ENCODE measurements at regions not wholly inside any gene's neighbourhood (a gene's known extent, or its start where the extent isn't known, plus 50 kb on each side); places are given as distances from the start of the nearest gene placed in this dataset.
A peak's percentile ranks its signal among the peaks of the same experiment; 100 is the strongest.

GRCh38 chr15:38084289-38084688 lies 149.8 kb downstream of the TMCO5A start:
- ChIA-PET CTCF (interaction anchor here (0.6 to 1.1 kb wide), 3 partner anchors 9 to 302 kb away, joined by 3 to 5 read pairs (median 3); no protein-coding TSS in a partner anchor), POLR2A (interaction anchor here (0.7 to 1.5 kb wide), 2 partner anchors 12 to 15 kb away, joined by 3 to 4 read pairs; no protein-coding TSS in a partner anchor)
- peak; percentile 47 to 75 (median 67) for DNase-seq
- no peaks in the 10 kb centered on the region for H3K36me3 ChIP-seq (ENCODE audit: control insufficient read depth in 4 of 4, insufficient read depth in 4 of 4, low read length in 3 of 4)
- H3K27ac ChIP-seq (ENCODE audit: insufficient read depth in 1 of 2, low read depth in 1 of 2, low read length in 2 of 2, poor library complexity in 1 of 2, severe bottlenecking in 2 of 2): no peak overlapping the region
- H3K27me3 ChIP-seq (replicated peaks in 2 of 5; ENCODE audit: control insufficient read depth in 4 of 5, insufficient read depth in 5 of 5, low read length in 4 of 5): no peaks in the 10 kb centered on the region
- H3K4me3 ChIP-seq (ENCODE audit: control insufficient read depth in 1 of 7, extremely low read depth in 1 of 7, insufficient read depth in 4 of 7, low read depth in 2 of 7, low read length in 6 of 7): peak overlapping the region in 1 of 7 experiments; percentile 25
- H3K9me3 ChIP-seq (ENCODE audit: control extremely low read depth in 1 of 5, control insufficient read depth in 4 of 5, insufficient read depth in 2 of 5, low read depth in 1 of 5, low read length in 4 of 5): no peaks in the 10 kb centered on the region
- H3K4me1 ChIP-seq (ENCODE audit: control extremely low read depth in 1 of 4, control insufficient read depth in 4 of 4, insufficient read depth in 4 of 4, low read length in 3 of 4): peaks cover 18 to 34% (median 24%) of the 10 kb centered on the region in 4 experiments

GRCh38 chr15:38085114-38085513 lies 150.7 kb downstream of the TMCO5A start:
- peak; percentile 59 to 91 (median 85) for DNase-seq
- Histone ChIP-seq H3K27me3 (replicated peaks in 2 of 5; ENCODE audit: control insufficient read depth in 4 of 5, insufficient read depth in 5 of 5, low read length in 4 of 5) (no peaks in the 10 kb centered on the region), H3K9me3 (ENCODE audit: control extremely low read depth in 1 of 5, control insufficient read depth in 4 of 5, insufficient read depth in 2 of 5, low read depth in 1 of 5, low read length in 4 of 5) (no peaks in the 10 kb centered on the region), H3K4me3 (ENCODE audit: control insufficient read depth in 1 of 7, extremely low read depth in 1 of 7, insufficient read depth in 4 of 7, low read depth in 2 of 7, low read length in 6 of 7) (no peak overlapping the region), H3K27ac (ENCODE audit: insufficient read depth in 1 of 2, low read depth in 1 of 2, low read length in 2 of 2, poor library complexity in 1 of 2, severe bottlenecking in 2 of 2) (no peak overlapping the region), H3K4me1 (ENCODE audit: control extremely low read depth in 1 of 4, control insufficient read depth in 4 of 4, insufficient read depth in 4 of 4, low read length in 3 of 4) (peaks cover 18 to 34% (median 24%) of the 10 kb centered on the region in 4 experiments), H3K36me3 (ENCODE audit: control insufficient read depth in 4 of 4, insufficient read depth in 4 of 4, low read length in 3 of 4) (no peaks in the 10 kb centered on the region)
- CTCF ChIA-PET: interaction anchor here (0.6 to 1.1 kb wide), 4 partner anchors 9 to 167 kb away, joined by 3 to 4 read pairs (median 3); no protein-coding TSS in a partner anchor
- WGBS (ENCODE audit: insufficient coverage): 0% methylated on average over 6 of the region's 7 CpGs
- POLR2A ChIA-PET: interaction anchor here (0.6 to 1.5 kb wide), 3 partner anchors 12 to 88 kb away, joined by 3 to 4 read pairs (median 3); no protein-coding TSS in a partner anchor

- ChIA-PET POLR2A (no interaction called here), CTCF (interaction anchor here (1.0 kb wide), 1 partner anchor 12 kb away, joined by 3 read pairs; no protein-coding TSS in a partner anchor)
- H3K27me3 ChIP-seq (replicated peaks in 2 of 5; ENCODE audit: control insufficient read depth in 4 of 5, insufficient read depth in 5 of 5, low read length in 4 of 5): no peaks in the 10 kb centered on the region
- peak overlapping the region in 1 of 7 experiments; percentile 6 for H3K4me3 ChIP-seq (ENCODE audit: control insufficient read depth in 1 of 7, extremely low read depth in 1 of 7, insufficient read depth in 4 of 7, low read depth in 2 of 7, low read length in 6 of 7)
- no peaks in the 10 kb centered on the region for H3K9me3 ChIP-seq (ENCODE audit: control extremely low read depth in 1 of 5, control insufficient read depth in 4 of 5, insufficient read depth in 2 of 5, low read depth in 1 of 5, low read length in 4 of 5)
- no peaks in the 10 kb centered on the region for H3K36me3 ChIP-seq (ENCODE audit: control insufficient read depth in 4 of 4, insufficient read depth in 4 of 4, low read length in 3 of 4)
- no CpG with 5 or more reads among the region's 1 CpG for WGBS (ENCODE audit: insufficient coverage)
- H3K4me1 ChIP-seq (ENCODE audit: control extremely low read depth in 1 of 4, control insufficient read depth in 4 of 4, insufficient read depth in 4 of 4, low read length in 3 of 4): peaks cover 18 to 34% (median 24%) of the 10 kb centered on the region in 4 experiments
- peak in 2 of 3 donors; percentile 48 to 56 for DNase-seq
- H3K27ac ChIP-seq (ENCODE audit: insufficient read depth in 1 of 2, low read depth in 1 of 2, low read length in 2 of 2, poor library complexity in 1 of 2, severe bottlenecking in 2 of 2): no peak overlapping the region
These were observed 151.6 kb downstream of the TMCO5A start for GRCh38 chr15:38085931-38086568.

DNA sequence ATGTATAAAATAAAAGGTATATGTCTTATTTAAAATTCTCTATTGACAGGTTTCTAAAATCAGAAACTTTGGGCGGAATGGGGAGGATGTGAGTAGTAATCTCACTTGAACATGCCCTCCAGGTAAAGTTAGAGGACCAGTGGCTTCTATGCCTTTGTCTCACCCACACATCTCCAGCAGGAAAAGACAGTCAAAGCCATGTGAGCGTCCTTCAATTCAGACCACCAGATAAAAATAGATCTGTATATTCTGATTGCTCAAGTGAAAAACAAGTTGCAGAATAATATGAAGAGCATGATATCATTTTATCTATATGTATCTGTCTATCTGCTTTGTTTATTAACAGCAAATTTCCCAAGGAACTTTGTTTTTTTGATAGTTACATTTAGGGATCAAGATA lies 152.2 kb downstream of the TMCO5A start:
- no CpG with 5 or more reads among the region's 2 CpGs for WGBS (ENCODE audit: insufficient coverage)
- Histone ChIP-seq H3K4me3 (ENCODE audit: control insufficient read depth in 1 of 7, extremely low read depth in 1 of 7, insufficient read depth in 4 of 7, low read depth in 2 of 7, low read length in 6 of 7) (no peak overlapping the region), H3K36me3 (ENCODE audit: control insufficient read depth in 4 of 4, insufficient read depth in 4 of 4, low read length in 3 of 4) (no peaks in the 10 kb centered on the region), H3K27me3 (replicated peaks in 2 of 5; ENCODE audit: control insufficient read depth in 4 of 5, insufficient read depth in 5 of 5, low read length in 4 of 5) (no peaks in the 10 kb centered on the region), H3K27ac (ENCODE audit: insufficient read depth in 1 of 2, low read depth in 1 of 2, low read length in 2 of 2, poor library complexity in 1 of 2, severe bottlenecking in 2 of 2) (no peak overlapping the region), H3K4me1 (ENCODE audit: control extremely low read depth in 1 of 4, control insufficient read depth in 4 of 4, insufficient read depth in 4 of 4, low read length in 3 of 4) (peaks cover 18 to 34% (median 24%) of the 10 kb centered on the region in 4 experiments), H3K9me3 (ENCODE audit: control extremely low read depth in 1 of 5, control insufficient read depth in 4 of 5, insufficient read depth in 2 of 5, low read depth in 1 of 5, low read length in 4 of 5) (no peaks in the 10 kb centered on the region)
- CTCF ChIA-PET: no interaction called here
- POLR2A ChIA-PET: no interaction called here
- DNase-seq: no peak

DNA sequence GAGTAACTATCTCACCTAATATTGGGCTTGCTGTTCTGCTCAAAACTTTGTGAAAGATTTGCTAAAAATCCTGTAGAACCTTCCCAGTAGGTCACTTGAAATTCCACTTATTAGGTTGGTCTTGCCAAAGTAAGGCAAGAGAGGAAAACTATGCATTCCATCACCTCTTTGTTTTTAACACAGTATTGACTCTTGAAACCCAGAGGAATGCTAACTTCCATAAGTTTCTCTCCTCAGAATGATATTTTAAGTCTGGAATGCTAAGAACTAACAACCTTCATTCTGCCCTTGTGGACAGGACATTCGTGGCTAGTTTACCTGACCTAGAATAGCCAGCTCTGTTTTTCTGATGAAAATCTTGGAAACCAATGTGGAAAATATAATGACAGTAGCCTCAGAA lies 154.5 kb downstream of the TMCO5A start:
- peaks cover 15 to 29% (median 22%) of the 10 kb centered on the region in 4 experiments for H3K4me1 ChIP-seq (ENCODE audit: control extremely low read depth in 1 of 4, control insufficient read depth in 4 of 4, insufficient read depth in 4 of 4, low read length in 3 of 4)
- no peaks in the 10 kb centered on the region for H3K27me3 ChIP-seq (replicated peaks in 2 of 5; ENCODE audit: control insufficient read depth in 4 of 5, insufficient read depth in 5 of 5, low read length in 4 of 5)
- H3K9me3 ChIP-seq (ENCODE audit: control extremely low read depth in 1 of 5, control insufficient read depth in 4 of 5, insufficient read depth in 2 of 5, low read depth in 1 of 5, low read length in 4 of 5): no peaks in the 10 kb centered on the region
- POLR2A ChIA-PET: no interaction called here
- no peak for DNase-seq
- no CpG with 5 or more reads among the region's 1 CpG for WGBS (ENCODE audit: insufficient coverage)
- H3K36me3 ChIP-seq (ENCODE audit: control insufficient read depth in 4 of 4, insufficient read depth in 4 of 4, low read length in 3 of 4): no peaks in the 10 kb centered on the region
- no peak overlapping the region for H3K27ac ChIP-seq (ENCODE audit: insufficient read depth in 1 of 2, low read depth in 1 of 2, low read length in 2 of 2, poor library complexity in 1 of 2, severe bottlenecking in 2 of 2)
- CTCF ChIA-PET: interaction anchor here (1.6 kb wide), 1 partner anchor 9 kb away, joined by 8 read pairs; no protein-coding TSS in a partner anchor
- no peak overlapping the region for H3K4me3 ChIP-seq (ENCODE audit: control insufficient read depth in 1 of 7, extremely low read depth in 1 of 7, insufficient read depth in 4 of 7, low read depth in 2 of 7, low read length in 6 of 7)

GRCh38 chr15:38090223-38090622 lies 155.8 kb downstream of the TMCO5A start:
- no peaks in the 10 kb centered on the region for H3K36me3 ChIP-seq (ENCODE audit: control insufficient read depth in 4 of 4, insufficient read depth in 4 of 4, low read length in 3 of 4)
- DNase-seq: no peak
- POLR2A ChIA-PET: no interaction called here
- no peak overlapping the region for H3K4me3 ChIP-seq (ENCODE audit: control insufficient read depth in 1 of 7, extremely low read depth in 1 of 7, insufficient read depth in 4 of 7, low read depth in 2 of 7, low read length in 6 of 7)
- no peaks in the 10 kb centered on the region for H3K9me3 ChIP-seq (ENCODE audit: control extremely low read depth in 1 of 5, control insufficient read depth in 4 of 5, insufficient read depth in 2 of 5, low read depth in 1 of 5, low read length in 4 of 5)
- CTCF ChIA-PET: no interaction called here
- H3K4me1 ChIP-seq (ENCODE audit: control extremely low read depth in 1 of 4, control insufficient read depth in 4 of 4, insufficient read depth in 4 of 4, low read length in 3 of 4): peaks cover 9 to 17% (median 12%) of the 10 kb centered on the region in 4 experiments
- no peaks in the 10 kb centered on the region for H3K27me3 ChIP-seq (replicated peaks in 2 of 5; ENCODE audit: control insufficient read depth in 4 of 5, insufficient read depth in 5 of 5, low read length in 4 of 5)
- no peak overlapping the region for H3K27ac ChIP-seq (ENCODE audit: insufficient read depth in 1 of 2, low read depth in 1 of 2, low read length in 2 of 2, poor library complexity in 1 of 2, severe bottlenecking in 2 of 2)
- 86% methylated on average over 1 of the region's 4 CpGs for WGBS (ENCODE audit: insufficient coverage)

DNA sequence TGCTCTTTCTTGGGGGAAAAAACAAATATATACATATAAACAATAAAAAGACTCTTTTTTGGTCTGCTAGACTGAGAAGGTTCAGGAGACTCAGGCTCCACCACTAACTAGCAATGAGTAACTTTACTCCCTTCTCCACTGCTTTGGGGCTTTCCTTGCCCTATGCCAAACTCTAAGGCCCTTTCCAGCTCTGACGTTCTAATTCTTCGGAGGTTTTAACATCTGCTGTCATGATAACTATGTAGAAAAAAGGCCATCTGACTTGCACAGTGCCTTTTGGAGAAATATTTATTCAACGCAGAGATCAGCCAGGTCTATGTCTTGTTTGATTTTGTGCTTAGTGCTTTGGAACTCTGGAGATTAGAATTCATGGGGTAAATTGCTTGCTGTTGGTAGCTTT lies 156.2 kb downstream of the TMCO5A start:
- DNase-seq: no peak
- Histone ChIP-seq H3K9me3 (ENCODE audit: control extremely low read depth in 1 of 5, control insufficient read depth in 4 of 5, insufficient read depth in 2 of 5, low read depth in 1 of 5, low read length in 4 of 5) (peaks cover 0 to 3% (median 0%) of the 10 kb centered on the region in 5 experiments), H3K4me3 (ENCODE audit: control insufficient read depth in 1 of 7, extremely low read depth in 1 of 7, insufficient read depth in 4 of 7, low read depth in 2 of 7, low read length in 6 of 7) (no peak overlapping the region), H3K27me3 (replicated peaks in 2 of 5; ENCODE audit: control insufficient read depth in 4 of 5, insufficient read depth in 5 of 5, low read length in 4 of 5) (no peaks in the 10 kb centered on the region), H3K36me3 (ENCODE audit: control insufficient read depth in 4 of 4, insufficient read depth in 4 of 4, low read length in 3 of 4) (no peaks in the 10 kb centered on the region), H3K27ac (ENCODE audit: insufficient read depth in 1 of 2, low read depth in 1 of 2, low read length in 2 of 2, poor library complexity in 1 of 2, severe bottlenecking in 2 of 2) (no peak overlapping the region), H3K4me1 (ENCODE audit: control extremely low read depth in 1 of 4, control insufficient read depth in 4 of 4, insufficient read depth in 4 of 4, low read length in 3 of 4) (peaks cover 4 to 12% (median 7%) of the 10 kb centered on the region in 4 experiments)
- POLR2A ChIA-PET: no interaction called here
- CTCF ChIA-PET: no interaction called here
- WGBS (ENCODE audit: insufficient coverage): 86% methylated on average over 1 of the region's 3 CpGs
